H9 (cell line): ENCODE measurements at regions not wholly inside any gene's neighbourhood (a gene's known extent, or its start where the extent isn't known, plus 50 kb on each side); places are given as distances from the start of the nearest gene placed in this dataset.

Source experiments
- DNase-seq: peaks from one replicate; pipeline ENCODE4 v3.0.0-alpha.2; 2017
- H2AFZ ChIP-seq: one replicate; pipeline ENCODE4 v1.6.1; 2013; ENCODE audit warnings: mild to moderate bottlenecking, low read length, control low read depth, moderate library complexity
- H2AK5ac ChIP-seq: 2 replicates; pipeline ENCODE4 v1.6.1; 2013; ENCODE audit warnings: low read length, control low read depth, mixed read lengths; ENCODE audit not compliant: insufficient read length
- H2BK120ac ChIP-seq: one replicate; pipeline ENCODE4 v1.6.1; 2013; ENCODE audit warnings: low read depth, mild to moderate bottlenecking, low read length, control low read depth, inconsistent platforms; ENCODE audit not compliant: poor library complexity, severe bottlenecking
- H2BK12ac ChIP-seq: 2 replicates; pipeline ENCODE4 v1.6.1; 2013; ENCODE audit warnings: low read length, control low read depth, mixed read lengths, low read depth; ENCODE audit not compliant: insufficient read length
- H2BK15ac ChIP-seq: 2 replicates; pipeline ENCODE4 v1.6.1; 2013; ENCODE audit warnings: low read depth, low read length, control low read depth
- H2BK20ac ChIP-seq: one replicate; pipeline ENCODE4 v1.6.1; 2013; ENCODE audit warnings: low read depth, mild to moderate bottlenecking, low read length, control low read depth, inconsistent platforms; ENCODE audit not compliant: poor library complexity, severe bottlenecking
- H2BK5ac ChIP-seq: 2 replicates; pipeline ENCODE4 v1.6.1; 2013; ENCODE audit warnings: low read length, control low read depth, mixed read lengths; ENCODE audit not compliant: insufficient read length
- H3K14ac ChIP-seq: 2 replicates; pipeline ENCODE4 v1.6.1; 2013; ENCODE audit warnings: low read length, control low read depth; ENCODE audit not compliant: insufficient read depth
- H3K18ac ChIP-seq: 2 replicates; pipeline ENCODE4 v1.6.1; 2013; ENCODE audit warnings: low read depth, mild to moderate bottlenecking, mixed read lengths, low read length, control low read depth; ENCODE audit not compliant: insufficient read length
- H3K23ac ChIP-seq: 2 replicates; pipeline ENCODE4 v1.6.1; 2013; ENCODE audit warnings: low read length, control low read depth, mixed read lengths, low read depth; ENCODE audit not compliant: insufficient read length
- H3K23me2 ChIP-seq: 2 replicates; pipeline ENCODE4 v1.6.1; 2013; ENCODE audit warnings: low read depth, mild to moderate bottlenecking, mixed read lengths, low read length, control low read depth; ENCODE audit not compliant: insufficient read length, poor library complexity, severe bottlenecking
- H3K27ac ChIP-seq: 2 replicates; pipeline ENCODE4 v1.5.1; 2013; ENCODE audit warnings: low read length, control low read depth, mixed read lengths, low read depth; ENCODE audit not compliant: insufficient read length
- H3K27me3 ChIP-seq: 2 replicates; pipeline ENCODE4 v1.6.1; 2013; ENCODE audit warnings: low read length, control low read depth, inconsistent platforms; ENCODE audit not compliant: insufficient read depth
- H3K4ac ChIP-seq: 2 replicates; pipeline ENCODE4 v1.6.1; 2013; ENCODE audit warnings: low read depth, mild to moderate bottlenecking, control low read depth, inconsistent platforms, low read length, moderate library complexity
- H3K4me1 ChIP-seq: 2 replicates; pipeline ENCODE4 v1.6.1; 2013; ENCODE audit warnings: low read length, control low read depth, inconsistent platforms; ENCODE audit not compliant: insufficient read depth
- H3K4me2 ChIP-seq: 2 replicates; pipeline ENCODE4 v1.6.1; 2013; ENCODE audit warnings: low read length, control low read depth, mixed read lengths; ENCODE audit not compliant: insufficient read length, insufficient read depth
- H3K56ac ChIP-seq: 2 replicates; pipeline ENCODE4 v1.6.1; 2013; ENCODE audit warnings: low read depth, mild to moderate bottlenecking, mixed read lengths, low read length, control low read depth; ENCODE audit not compliant: insufficient read length
- H3K79me1 ChIP-seq: 2 replicates; pipeline ENCODE4 v1.6.1; 2013; ENCODE audit warnings: low read depth, mild to moderate bottlenecking, moderate library complexity, low read length, control low read depth, inconsistent platforms; ENCODE audit not compliant: insufficient read depth, poor library complexity, severe bottlenecking
- H3K79me2 ChIP-seq: 2 replicates; pipeline ENCODE4 v1.6.1; 2013; ENCODE audit warnings: low read length, control low read depth, inconsistent platforms; ENCODE audit not compliant: insufficient read depth
- H3K9ac ChIP-seq: 2 replicates; pipeline ENCODE4 v1.6.1; 2013; ENCODE audit warnings: low read length, control low read depth, mixed read lengths; ENCODE audit not compliant: insufficient read length; ENCODE audit errors: extremely low read depth
- H3K9me3 ChIP-seq: one replicate; pipeline ENCODE4 v1.6.1; 2013; ENCODE audit warnings: low read depth, low read length, inconsistent platforms; ENCODE audit not compliant: control insufficient read depth
- H3T11ph ChIP-seq: one replicate; pipeline ENCODE4 v1.6.1; 2013; ENCODE audit warnings: mild to moderate bottlenecking, low read length, control low read depth, inconsistent platforms
- H4K20me1 ChIP-seq: one replicate; pipeline ENCODE4 v1.6.1; 2013; ENCODE audit not compliant: control insufficient read depth, insufficient read length, insufficient read depth
- H4K5ac ChIP-seq: 2 replicates; pipeline ENCODE4 v1.6.1; 2013; ENCODE audit warnings: low read depth, mild to moderate bottlenecking, mixed read lengths, low read length, control low read depth; ENCODE audit not compliant: insufficient read length
- H4K8ac ChIP-seq: replicated peaks from 2 replicates; pipeline ENCODE4 v1.6.1; 2013; ENCODE audit warnings: low read length, control low read depth, mixed read lengths, low read depth; ENCODE audit not compliant: insufficient read length
- H4K91ac ChIP-seq: 2 replicates; pipeline ENCODE4 v1.6.1; 2013; ENCODE audit warnings: low read depth, mild to moderate bottlenecking, moderate library complexity, mixed read lengths, low read length, control low read depth; ENCODE audit not compliant: insufficient read length
- H3K27ac Mint-ChIP-seq, 3 experiments: 2 replicates in 2 of 3; 3 replicates in 1 of 3; pipeline ENCODE4 v1.8.0; 2020 to 2021; ENCODE audit warnings: mixed read lengths in 3 of 3, mild to moderate bottlenecking in 1 of 3, moderate library complexity in 1 of 3
- H3K27me3 Mint-ChIP-seq: 2 replicates; pipeline ENCODE4 v1.8.0; 2021; ENCODE audit warnings: low read depth, mild to moderate bottlenecking, moderate library complexity, mixed read lengths
- H3K36me3 Mint-ChIP-seq, 3 experiments: 2 replicates in 2 of 3; 3 replicates in 1 of 3; pipeline ENCODE4 v1.8.0; 2020 to 2021; ENCODE audit warnings: low read depth in 3 of 3, mixed read lengths in 3 of 3; ENCODE audit not compliant: insufficient read depth in 1 of 3
- H3K4me1 Mint-ChIP-seq, 2 experiments: 2 replicates each; pipeline ENCODE4 v1.8.0; 2020; ENCODE audit warnings: mixed read lengths in 2 of 2
- H3K4me3 Mint-ChIP-seq, 2 experiments: 2 replicates in 1 of 2; 3 replicates in 1 of 2; pipeline ENCODE4 v1.8.0; 2020 to 2021; ENCODE audit warnings: mild to moderate bottlenecking in 2 of 2, mixed read lengths in 2 of 2, moderate library complexity in 1 of 2
- H3K9me3 Mint-ChIP-seq, 2 experiments: 2 replicates in 1 of 2; 3 replicates in 1 of 2; pipeline ENCODE4 v1.8.0; 2020; ENCODE audit warnings: mild to moderate bottlenecking in 2 of 2, mixed read lengths in 2 of 2, moderate library complexity in 1 of 2
- CTCF ChIP-seq: fragments of 200-600 bp; sonication (generic); conservative IDR thresholded peaks from 3 replicates; pipeline ENCODE4 v1.8.0; 2021; ENCODE audit warnings: antibody characterized with exemption, mild to moderate bottlenecking
- WGBS: extraction: QIAGEN DNeasy Blood & Tissue Kit; methylation state at CpG from one replicate; pipeline ENCODE4 v1.1.7; 2013; ENCODE audit warnings: missing lambda C conversion rate, low lambda C conversion rate, mixed read lengths; ENCODE audit not compliant: insufficient read length; ENCODE audit errors: extremely low coverage; 5-methylcytosine and 5-hydroxymethylcytosine counted together

- H3K27ac Mint-ChIP-seq: no peak overlapping the region
- no CpG with 5 or more reads among the region's 3 CpGs for WGBS
Measured at GRCh38 chr4:45869184-45869583, 254.7 kb downstream of the GABRG1 start.

More at GRCh38 chr4:45869184-45869583, 254.7 kb downstream of the GABRG1 start:
- Histone ChIP-seq H4K20me1 (no peaks in the 10 kb centered on the region), H3K23ac (no peak overlapping the region), H3K14ac (no peak overlapping the region), H2AK5ac (no peak overlapping the region), H3K9me3 (no peaks in the 10 kb centered on the region), H3K23me2 (no peaks in the 10 kb centered on the region), H2BK120ac (no peak overlapping the region), H3T11ph (no peak overlapping the region), H4K5ac (no peak overlapping the region), H2AFZ (no peak overlapping the region), H3K27me3 (no peaks in the 10 kb centered on the region), H2BK12ac (no peak overlapping the region), H3K79me1 (no peaks in the 10 kb centered on the region), H3K27ac (no peak overlapping the region), H3K4ac (no peak overlapping the region), H2BK20ac (no peak overlapping the region), H2BK5ac (no peak overlapping the region), H3K9ac (no peak overlapping the region), H3K56ac (no peak overlapping the region), H4K91ac (no peak overlapping the region), H3K18ac (no peak overlapping the region), H3K4me2 (no peak overlapping the region), H4K8ac (no peak overlapping the region), H3K79me2 (no peaks in the 10 kb centered on the region), H2BK15ac (no peak overlapping the region), H3K4me1 (no peaks in the 10 kb centered on the region)
- no peaks in the 10 kb centered on the region for H3K36me3 Mint-ChIP-seq
- H3K27me3 Mint-ChIP-seq: no peaks in the 10 kb centered on the region
- no peak for DNase-seq
- no peak for TF ChIP-seq CTCF
- H3K4me3 Mint-ChIP-seq: no peak overlapping the region
- no peaks in the 10 kb centered on the region for H3K4me1 Mint-ChIP-seq
- H3K9me3 Mint-ChIP-seq: peaks cover 0 to 2% of the 10 kb centered on the region in 2 experiments; a peak in 2 of 5 replicates
